Memory B cell (primary cell): ENCODE measurements at regions not wholly inside any gene's neighbourhood (a gene's known extent, or its start where the extent isn't known, plus 50 kb on each side); places are given as distances from the start of the nearest gene placed in this dataset.
"Not testable (repeated sequence)": the region's sequence is repeated elsewhere in the genome, so short reads cannot be mapped to it uniquely, and the experiment has no call there.

Source experiments
- ATAC-seq: fragments of 150-1000 bp; cut with Tn5 transposase; 2 replicates; pipeline ENCODE4 v1.10.0; 2021; ENCODE audit warnings: low read depth, mild to moderate bottlenecking, moderate library complexity
- DNase-seq, 2 donors: peaks; one replicate each; pipeline ENCODE4 v3.0.0; 2022; ENCODE audit warnings: low spot score in 2 of 2
- H3K27ac Mint-ChIP-seq: one replicate; pipeline ENCODE4 v1.8.0; 2022; ENCODE audit warnings: mild to moderate bottlenecking, moderate library complexity, mixed read lengths
- H3K27me3 Mint-ChIP-seq: one replicate; pipeline ENCODE4 v1.8.0; 2022; ENCODE audit warnings: mixed read lengths
- H3K36me3 Mint-ChIP-seq: one replicate; pipeline ENCODE4 v1.8.0; 2022; ENCODE audit warnings: mild to moderate bottlenecking, mixed read lengths
- H3K4me1 Mint-ChIP-seq: one replicate; pipeline ENCODE4 v1.8.0; 2022; ENCODE audit warnings: mixed read lengths
- H3K4me3 Mint-ChIP-seq: one replicate; pipeline ENCODE4 v1.8.0; 2022; ENCODE audit warnings: mild to moderate bottlenecking, moderate library complexity, mixed read lengths
- H3K9me3 Mint-ChIP-seq: one replicate; pipeline ENCODE4 v1.8.0; 2022; ENCODE audit warnings: mixed read lengths

DNA sequence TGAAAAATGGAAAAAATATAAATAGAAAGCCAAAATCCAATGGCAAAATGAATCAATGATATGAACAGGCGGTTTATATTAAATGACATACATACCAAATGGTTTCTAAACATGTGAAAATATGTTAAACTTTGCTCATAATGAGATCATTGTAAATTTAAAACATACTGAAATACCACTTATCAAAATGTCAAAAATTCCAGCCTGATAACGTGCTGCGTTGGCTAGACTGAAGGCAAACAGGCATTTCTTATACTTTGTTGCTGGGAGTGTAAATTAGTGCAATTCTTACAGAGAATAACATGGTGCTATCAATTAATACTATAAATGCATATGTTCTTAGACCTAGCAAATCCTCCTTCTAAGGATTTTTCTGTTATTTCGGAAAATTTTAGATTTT is 225.8 kb upstream of the FAM3C start:
- H3K27me3 Mint-ChIP-seq, result no peaks in the 10 kb centered on the region
- H3K9me3 Mint-ChIP-seq, result peaks cover 5% of the 10 kb centered on the region
- ATAC-seq (no peak), DNase-seq (no peak)
- H3K36me3 Mint-ChIP-seq, result no peaks in the 10 kb centered on the region
- H3K27ac Mint-ChIP-seq, result no peak overlapping the region
- no peaks in the 10 kb centered on the region for H3K4me1 Mint-ChIP-seq
- no peak overlapping the region for H3K4me3 Mint-ChIP-seq

DNA sequence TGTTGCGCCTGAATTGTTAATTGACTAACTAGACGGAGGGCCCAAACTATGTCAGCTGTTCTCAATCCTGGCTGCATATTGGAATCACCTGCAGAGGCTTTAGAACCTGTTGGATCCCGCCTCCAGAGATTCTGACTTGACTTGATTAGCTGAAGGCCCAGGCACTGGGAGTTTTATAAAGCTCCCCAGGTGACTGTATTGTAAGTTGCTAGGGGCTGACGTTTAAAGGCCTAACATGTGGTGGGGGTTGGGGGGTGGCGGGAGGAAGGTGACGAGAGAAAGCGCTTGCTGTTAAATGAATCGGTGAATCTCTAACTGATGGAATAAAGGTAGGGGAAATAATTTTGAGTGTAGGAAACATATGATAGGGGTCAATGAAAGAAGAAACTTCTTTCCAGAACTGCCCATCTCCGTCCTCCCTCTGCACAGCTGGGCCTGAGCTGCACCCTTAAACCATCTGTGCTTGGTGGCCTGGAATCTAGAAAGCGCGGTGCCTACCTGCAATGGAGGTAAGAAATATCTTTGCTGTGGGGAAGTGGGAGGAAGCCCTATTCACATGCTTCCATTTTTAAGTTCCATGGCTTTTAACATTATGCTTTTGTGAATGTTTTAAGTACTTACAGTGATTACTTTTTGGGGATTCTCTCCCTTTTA is 225.0 kb upstream of the FAM3C start:
- Mint-ChIP-seq H3K9me3 (peaks cover 5% of the 10 kb centered on the region), H3K27me3 (no peaks in the 10 kb centered on the region), H3K4me3 (no peak overlapping the region), H3K27ac (no peak overlapping the region), H3K4me1 (no peaks in the 10 kb centered on the region), H3K36me3 (no peaks in the 10 kb centered on the region)
- no peak for DNase-seq
- ATAC-seq, result no peak

- ATAC-seq, result no peak
These were observed 224.1 kb upstream of the FAM3C start for GRCh38 chr7:121620206-121620605.

GRCh38 chr7:121618182-121618581 is 222.1 kb upstream of the FAM3C start:
- ATAC-seq, result no peak
- DNase-seq, result no peak
- H3K27ac Mint-ChIP-seq, result no peak overlapping the region
- no peaks in the 10 kb centered on the region for H3K36me3 Mint-ChIP-seq
- H3K4me1 Mint-ChIP-seq, result no peaks in the 10 kb centered on the region
- no peaks in the 10 kb centered on the region for H3K27me3 Mint-ChIP-seq
- peaks cover 5% of the 10 kb centered on the region for H3K9me3 Mint-ChIP-seq
- no peak overlapping the region for H3K4me3 Mint-ChIP-seq

More at GRCh38 chr7:121620206-121620605, 224.1 kb upstream of the FAM3C start:
- H3K36me3 Mint-ChIP-seq, result no peaks in the 10 kb centered on the region
- H3K4me1 Mint-ChIP-seq, result no peaks in the 10 kb centered on the region
- no peak overlapping the region for H3K27ac Mint-ChIP-seq
- no peak overlapping the region for H3K4me3 Mint-ChIP-seq
- peaks cover 5% of the 10 kb centered on the region for H3K9me3 Mint-ChIP-seq
- no peaks in the 10 kb centered on the region for H3K27me3 Mint-ChIP-seq
- DNase-seq, result no peak

DNA sequence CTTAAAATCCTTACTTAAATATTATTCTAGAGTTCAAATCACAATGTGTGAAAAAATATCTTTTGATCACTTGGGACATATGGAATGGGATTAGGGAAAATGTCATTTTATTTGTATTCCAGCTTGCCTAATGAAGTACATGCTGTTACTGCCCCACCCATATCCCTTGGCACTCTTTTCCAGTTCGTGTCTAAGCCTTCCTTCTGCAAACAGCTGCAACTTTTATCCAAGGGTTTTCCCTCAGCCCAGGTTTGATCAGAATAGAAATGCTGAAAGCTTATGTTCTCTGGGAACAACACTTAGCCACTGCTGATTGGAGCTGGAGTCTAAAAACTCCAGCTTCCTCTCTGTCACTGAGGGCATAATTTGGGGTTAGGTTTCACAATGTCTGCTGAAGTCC is 214.1 kb upstream of the FAM3C start:
- Mint-ChIP-seq H3K4me1 (no peaks in the 10 kb centered on the region), H3K9me3 (peaks cover 3% of the 10 kb centered on the region), H3K4me3 (no peak overlapping the region), H3K36me3 (no peaks in the 10 kb centered on the region), H3K27me3 (peaks cover 4% of the 10 kb centered on the region), H3K27ac (no peak overlapping the region)
- ATAC-seq (no peak), DNase-seq (no peak)

- no peak for ATAC-seq
- Mint-ChIP-seq H3K4me3 (no peak overlapping the region), H3K27me3 (peaks cover 6% of the 10 kb centered on the region), H3K4me1 (no peaks in the 10 kb centered on the region), H3K9me3 (peaks cover 3% of the 10 kb centered on the region), H3K36me3 (no peaks in the 10 kb centered on the region), H3K27ac (no peak overlapping the region)
- DNase-seq, result no peak
These were observed 213.1 kb upstream of the FAM3C start for GRCh38 chr7:121609208-121609607.

DNA sequence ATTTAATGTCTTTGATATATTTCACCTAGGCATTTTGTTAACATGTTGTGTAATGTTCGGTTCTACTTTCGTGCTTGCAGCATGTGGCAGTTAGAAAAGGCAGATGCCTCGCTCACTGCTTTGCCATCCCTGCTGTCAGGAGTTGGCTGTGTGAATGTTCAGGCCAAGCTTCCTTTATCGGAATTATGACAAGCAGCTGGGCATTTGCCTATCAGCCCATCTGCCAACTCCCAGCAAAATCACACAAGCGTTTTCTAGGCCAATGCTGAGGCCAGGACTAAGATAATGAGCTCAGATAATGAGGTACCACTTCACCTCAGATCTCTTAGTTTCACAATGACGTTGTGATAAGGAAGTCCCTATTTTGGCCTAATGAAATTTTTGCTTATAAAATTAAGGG is 212.7 kb upstream of the FAM3C start:
- H3K27ac Mint-ChIP-seq, result no peak overlapping the region
- DNase-seq (no peak), ATAC-seq (no peak)
- H3K4me3 Mint-ChIP-seq, result no peak overlapping the region
- no peaks in the 10 kb centered on the region for H3K36me3 Mint-ChIP-seq
- peaks cover 3% of the 10 kb centered on the region for H3K9me3 Mint-ChIP-seq
- no peaks in the 10 kb centered on the region for H3K4me1 Mint-ChIP-seq
- H3K27me3 Mint-ChIP-seq, result peaks cover 6% of the 10 kb centered on the region

- not testable (repeated sequence) for H3K4me1 Mint-ChIP-seq, DNase-seq, ATAC-seq, H3K27ac Mint-ChIP-seq, H3K27me3 Mint-ChIP-seq, H3K36me3 Mint-ChIP-seq, H3K4me3 Mint-ChIP-seq, H3K9me3 Mint-ChIP-seq
These were observed 212.1 kb upstream of the FAM3C start for GRCh38 chr7:121608183-121608582.

GRCh38 chr7:121605317-121605680 is 209.2 kb upstream of the FAM3C start:
- ATAC-seq, result no peak
- no peaks in the 10 kb centered on the region for H3K4me1 Mint-ChIP-seq
- peaks cover 5% of the 10 kb centered on the region for H3K27me3 Mint-ChIP-seq

GRCh38 chr7:121604627-121605316 is 208.7 kb upstream of the FAM3C start:
- peaks cover 6% of the 10 kb centered on the region for H3K9me3 Mint-ChIP-seq
- DNase-seq (no peak), ATAC-seq (no peak)
- no peaks in the 10 kb centered on the region for H3K36me3 Mint-ChIP-seq
- H3K27ac Mint-ChIP-seq, result no peak overlapping the region
- peaks cover 5% of the 10 kb centered on the region for H3K27me3 Mint-ChIP-seq
- no peaks in the 10 kb centered on the region for H3K4me1 Mint-ChIP-seq
- H3K4me3 Mint-ChIP-seq, result no peak overlapping the region

More at GRCh38 chr7:121605317-121605680, 209.2 kb upstream of the FAM3C start:
- H3K4me3 Mint-ChIP-seq, result no peak overlapping the region
- no peaks in the 10 kb centered on the region for H3K36me3 Mint-ChIP-seq
- no peak overlapping the region for H3K27ac Mint-ChIP-seq
- H3K9me3 Mint-ChIP-seq, result peaks cover 8% of the 10 kb centered on the region
- DNase-seq, result no peak

- DNase-seq (no peak), ATAC-seq (no peak)
- Mint-ChIP-seq H3K4me3 (no peak overlapping the region), H3K36me3 (no peaks in the 10 kb centered on the region), H3K9me3 (peaks cover 6% of the 10 kb centered on the region), H3K27ac (no peak overlapping the region), H3K4me1 (no peaks in the 10 kb centered on the region), H3K27me3 (peaks cover 5% of the 10 kb centered on the region)
These were observed 207.8 kb upstream of the FAM3C start for GRCh38 chr7:121603886-121604285.

DNA sequence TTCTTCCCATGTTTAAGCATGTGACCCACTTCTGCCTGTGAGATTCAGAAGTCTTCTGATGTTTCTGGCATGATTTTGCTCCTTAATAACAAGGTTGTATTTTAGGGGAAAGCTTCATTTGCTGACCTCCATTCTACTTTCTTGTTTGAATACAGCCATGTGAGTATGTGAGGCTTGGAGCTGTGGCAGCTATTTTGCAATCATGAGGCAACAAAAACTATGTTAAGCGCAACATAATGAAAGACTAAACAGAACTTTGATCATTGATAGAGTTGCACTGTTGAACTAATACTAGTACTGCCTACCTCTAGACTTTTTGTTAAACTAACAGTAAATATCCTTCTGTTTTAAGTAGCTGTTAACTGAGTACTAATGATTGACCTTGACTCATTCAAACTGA is 203.8 kb upstream of the FAM3C start:
- no peak overlapping the region for H3K4me3 Mint-ChIP-seq
- H3K4me1 Mint-ChIP-seq, result no peaks in the 10 kb centered on the region
- DNase-seq (no peak), ATAC-seq (no peak)
- H3K36me3 Mint-ChIP-seq, result no peaks in the 10 kb centered on the region
- H3K27me3 Mint-ChIP-seq, result peaks cover 5% of the 10 kb centered on the region
- H3K27ac Mint-ChIP-seq, result no peak overlapping the region
- H3K9me3 Mint-ChIP-seq, result peaks cover 5% of the 10 kb centered on the region

DNA sequence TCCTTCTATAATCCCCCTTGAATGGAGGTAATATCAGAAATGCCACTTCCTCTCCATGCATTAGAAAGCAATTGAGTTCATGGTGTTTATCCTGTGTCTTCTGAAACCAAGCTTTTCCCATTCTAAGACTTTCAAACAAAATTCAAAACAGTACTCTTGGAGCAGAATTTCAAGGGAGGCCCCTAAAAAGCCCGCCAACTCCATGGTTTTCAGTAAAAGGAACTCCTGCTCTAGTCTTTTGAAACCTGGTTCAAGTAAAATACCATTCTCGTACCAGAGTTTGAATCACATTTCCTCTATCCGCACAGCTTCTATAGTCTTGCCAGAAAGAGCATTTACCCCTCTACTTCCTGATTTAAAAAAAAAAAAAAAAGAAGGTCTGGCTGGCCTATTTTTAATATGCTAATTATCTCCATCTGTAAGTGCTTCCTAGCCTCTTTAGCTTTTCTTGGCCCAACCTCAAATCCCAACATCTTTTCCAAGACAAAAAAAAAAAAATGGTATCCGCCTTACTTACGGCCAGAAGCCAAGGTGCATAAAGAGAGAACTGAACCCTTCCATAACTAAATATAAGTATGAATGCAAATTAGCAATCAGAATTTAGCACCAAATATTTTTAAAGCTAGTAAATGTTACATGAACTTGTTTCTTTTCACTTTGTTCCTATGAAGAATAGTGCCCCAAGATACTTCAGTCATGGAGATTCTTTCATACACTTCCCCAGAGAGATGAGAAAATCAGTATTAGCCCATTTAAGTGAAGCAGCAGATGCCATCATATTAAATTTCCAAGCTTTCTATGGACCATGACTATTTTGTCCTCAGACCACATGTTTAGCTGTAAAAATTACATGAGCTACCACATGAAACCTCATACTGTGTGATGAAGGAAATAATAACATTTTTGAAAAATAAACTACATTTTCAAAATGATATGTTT is 199.9 kb upstream of the FAM3C start:
- DNase-seq (no peak), ATAC-seq (no peak)
- H3K36me3 Mint-ChIP-seq, result no peaks in the 10 kb centered on the region
- no peaks in the 10 kb centered on the region for H3K4me1 Mint-ChIP-seq
- H3K27ac Mint-ChIP-seq, result no peak overlapping the region
- no peak overlapping the region for H3K4me3 Mint-ChIP-seq
- H3K27me3 Mint-ChIP-seq, result peaks cover 3% of the 10 kb centered on the region
- H3K9me3 Mint-ChIP-seq, result peaks cover 2% of the 10 kb centered on the region

GRCh38 chr7:121591926-121592325 is 195.8 kb upstream of the FAM3C start:
- Mint-ChIP-seq H3K9me3 (peaks cover 2% of the 10 kb centered on the region), H3K4me1 (no peaks in the 10 kb centered on the region), H3K27me3 (peaks cover 3% of the 10 kb centered on the region), H3K27ac (no peak overlapping the region), H3K36me3 (no peaks in the 10 kb centered on the region), H3K4me3 (no peak overlapping the region)
- ATAC-seq (no peak), DNase-seq (no peak)
